ENCODE measurements at regions not wholly inside any gene's neighbourhood (a gene's known extent, or its start where the extent isn't known, plus 50 kb on each side); places are given as distances from the start of the nearest gene placed in this dataset.

DNA sequence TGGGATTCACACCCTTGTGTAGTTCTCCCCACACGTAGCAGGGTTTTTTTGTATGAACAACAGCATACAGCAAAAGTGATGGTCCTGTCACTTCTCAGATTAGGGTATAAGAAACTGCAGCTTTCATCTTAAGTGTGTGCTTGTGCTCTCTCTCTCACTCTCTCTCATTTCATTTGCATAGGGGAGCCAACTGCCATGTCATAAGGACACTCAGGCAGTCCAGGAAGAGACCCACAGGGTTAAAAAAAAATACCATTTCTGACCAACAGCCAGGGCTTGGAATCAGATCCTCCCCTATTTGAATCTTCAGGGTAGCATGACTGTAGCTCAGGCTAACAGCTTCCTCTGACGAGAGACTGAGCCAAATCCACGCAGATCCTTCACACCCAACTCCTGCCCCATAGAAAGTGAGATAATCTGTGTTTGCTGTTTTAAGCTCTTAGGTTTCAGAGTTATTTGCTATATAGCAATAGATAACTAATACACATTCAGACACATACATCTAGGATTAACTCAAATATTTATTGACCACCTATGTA, 331.2 kb downstream of the PAPSS1 start:
- no peak for DNase-seq (ENCODE audit: extremely low read depth, insufficient read length)
- Histone ChIP-seq H3K27me3 (replicated peaks; ENCODE audit: control insufficient read depth, insufficient read depth, low read length) (no peaks in the 10 kb centered on the region), H3K36me3 (ENCODE audit: control insufficient read depth, insufficient read depth, low read length) (no peaks in the 10 kb centered on the region), H3K4me3 (replicated peaks; ENCODE audit: low read depth, low read length) (no peak overlapping the region)
- TF ChIP-seq, protein P1, sequence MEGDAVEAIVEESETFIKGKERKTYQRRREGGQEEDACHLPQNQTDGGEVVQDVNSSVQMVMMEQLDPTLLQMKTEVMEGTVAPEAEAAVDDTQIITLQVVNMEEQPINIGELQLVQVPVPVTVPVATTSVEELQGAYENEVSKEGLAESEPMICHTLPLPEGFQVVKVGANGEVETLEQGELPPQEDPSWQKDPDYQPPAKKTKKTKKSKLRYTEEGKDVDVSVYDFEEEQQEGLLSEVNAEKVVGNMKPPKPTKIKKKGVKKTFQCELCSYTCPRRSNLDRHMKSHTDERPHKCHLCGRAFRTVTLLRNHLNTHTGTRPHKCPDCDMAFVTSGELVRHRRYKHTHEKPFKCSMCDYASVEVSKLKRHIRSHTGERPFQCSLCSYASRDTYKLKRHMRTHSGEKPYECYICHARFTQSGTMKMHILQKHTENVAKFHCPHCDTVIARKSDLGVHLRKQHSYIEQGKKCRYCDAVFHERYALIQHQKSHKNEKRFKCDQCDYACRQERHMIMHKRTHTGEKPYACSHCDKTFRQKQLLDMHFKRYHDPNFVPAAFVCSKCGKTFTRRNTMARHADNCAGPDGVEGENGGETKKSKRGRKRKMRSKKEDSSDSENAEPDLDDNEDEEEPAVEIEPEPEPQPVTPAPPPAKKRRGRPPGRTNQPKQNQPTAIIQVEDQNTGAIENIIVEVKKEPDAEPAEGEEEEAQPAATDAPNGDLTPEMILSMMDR (IDR thresholded peaks at IDR 0.05; ENCODE audit: insufficient read depth, low read length, poor library complexity, severe bottlenecking), result no peak

DNA sequence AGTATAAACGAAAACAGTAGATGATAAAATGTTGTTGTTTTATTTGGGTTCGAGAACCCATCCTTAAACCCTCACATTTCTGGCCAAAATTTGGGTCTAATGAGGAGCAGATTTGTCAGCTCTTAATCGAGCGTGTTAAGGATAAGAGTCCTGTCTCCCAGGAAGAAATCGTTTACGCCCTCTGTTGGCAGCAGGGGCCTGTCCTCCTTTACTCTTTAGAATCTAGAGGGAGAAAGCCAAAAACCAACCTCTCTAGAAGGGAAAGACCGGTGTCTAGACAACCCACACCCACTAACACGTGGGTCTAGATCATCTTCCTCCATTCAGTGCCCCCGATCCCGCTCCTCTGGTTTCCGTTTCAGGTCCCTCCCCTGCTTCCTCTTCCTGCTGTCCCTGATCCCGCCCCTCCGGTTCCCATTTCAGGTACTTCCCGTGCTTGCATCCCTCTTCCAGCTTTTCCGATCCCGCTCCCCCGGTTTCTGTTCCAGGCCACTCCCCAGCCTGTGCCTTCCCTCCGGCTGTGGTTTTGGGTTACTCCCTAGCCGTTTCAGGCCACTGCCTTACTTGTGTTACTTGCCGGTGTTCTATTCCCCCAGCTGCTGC, 339.1 kb downstream of the PAPSS1 start:
- TF ChIP-seq, protein P1 (IDR thresholded peaks at IDR 0.05; ENCODE audit: insufficient read depth, low read length, poor library complexity, severe bottlenecking), result no peak
- Histone ChIP-seq H3K27me3 (replicated peaks; ENCODE audit: control insufficient read depth, insufficient read depth, low read length) (no peaks in the 10 kb centered on the region), H3K4me3 (replicated peaks; ENCODE audit: low read depth, low read length) (no peak overlapping the region), H3K36me3 (ENCODE audit: control insufficient read depth, insufficient read depth, low read length) (no peaks in the 10 kb centered on the region)
- DNase-seq (ENCODE audit: extremely low read depth, insufficient read length), result no peak

DNA sequence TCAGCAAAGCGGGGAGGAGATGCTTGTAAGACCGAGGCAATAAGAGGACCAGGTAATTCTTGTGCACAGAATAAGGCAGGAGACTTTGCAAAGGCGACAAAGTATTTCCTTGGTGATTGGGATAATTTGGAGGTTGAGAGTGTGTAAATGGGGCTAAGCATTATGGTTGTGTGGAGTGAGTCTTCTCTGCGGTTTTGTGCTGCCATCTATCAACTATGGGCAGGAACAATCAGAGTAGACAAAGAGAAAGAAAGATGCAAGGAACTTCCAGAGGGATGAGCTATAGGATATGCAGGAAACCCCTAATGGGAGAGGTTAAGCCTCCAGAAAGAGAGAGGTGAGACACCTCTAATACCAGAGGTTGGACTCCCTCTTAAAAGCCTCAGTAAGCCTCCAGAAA, 339.8 kb downstream of the PAPSS1 start:
- Histone ChIP-seq H3K4me3 (replicated peaks; ENCODE audit: low read depth, low read length) (no peak overlapping the region), H3K36me3 (ENCODE audit: control insufficient read depth, insufficient read depth, low read length) (no peaks in the 10 kb centered on the region), H3K27me3 (replicated peaks; ENCODE audit: control insufficient read depth, insufficient read depth, low read length) (no peaks in the 10 kb centered on the region)
- TF ChIP-seq, protein P1 (IDR thresholded peaks at IDR 0.05; ENCODE audit: insufficient read depth, low read length, poor library complexity, severe bottlenecking), result no peak
- DNase-seq (ENCODE audit: extremely low read depth, insufficient read length), result no peak

DNA sequence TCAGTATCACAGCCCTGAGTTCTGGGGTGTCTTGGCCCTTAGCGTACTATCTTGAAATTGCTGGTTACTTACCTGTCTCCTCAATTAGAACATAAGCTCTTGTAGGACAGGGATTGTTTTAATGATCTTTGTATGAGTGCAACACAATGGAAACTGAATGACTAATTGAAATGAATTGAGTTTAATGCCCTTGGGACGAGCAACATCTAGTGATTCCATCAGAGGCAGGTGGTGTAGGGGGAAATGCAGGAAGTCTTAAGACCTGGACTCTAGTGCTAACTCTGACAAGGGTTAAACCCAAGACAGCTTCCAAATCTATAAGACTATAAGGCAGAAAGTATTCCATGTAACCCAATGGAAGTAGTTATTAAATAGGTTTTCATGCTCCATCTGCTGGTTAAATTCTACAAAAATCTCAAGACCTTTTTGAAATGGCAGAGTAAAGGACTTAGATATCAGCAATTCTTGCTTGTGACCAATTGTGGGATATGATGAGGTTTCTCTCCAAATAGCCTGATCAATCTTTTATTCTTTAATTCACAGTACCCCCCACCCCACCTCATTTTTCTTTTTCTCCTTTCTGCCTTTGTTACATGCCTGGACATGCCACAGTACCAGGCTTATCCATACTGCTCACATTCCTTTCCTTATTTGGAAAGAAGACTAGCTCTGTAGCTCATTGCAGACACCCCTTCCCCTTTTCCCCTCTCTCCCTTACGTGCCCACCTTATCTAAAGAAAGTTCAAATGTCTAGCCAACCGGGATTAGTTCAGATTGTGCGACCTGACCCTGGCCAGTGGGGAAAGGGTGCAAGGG, 340.8 kb downstream of the PAPSS1 start:
- Histone ChIP-seq H3K36me3 (ENCODE audit: control insufficient read depth, insufficient read depth, low read length) (no peaks in the 10 kb centered on the region), H3K4me3 (replicated peaks; ENCODE audit: low read depth, low read length) (no peak overlapping the region), H3K27me3 (replicated peaks; ENCODE audit: control insufficient read depth, insufficient read depth, low read length) (no peaks in the 10 kb centered on the region)
- TF ChIP-seq, protein P1 (IDR thresholded peaks at IDR 0.05; ENCODE audit: insufficient read depth, low read length, poor library complexity, severe bottlenecking), result no peak
- DNase-seq (ENCODE audit: extremely low read depth, insufficient read length), result no peak

DNA sequence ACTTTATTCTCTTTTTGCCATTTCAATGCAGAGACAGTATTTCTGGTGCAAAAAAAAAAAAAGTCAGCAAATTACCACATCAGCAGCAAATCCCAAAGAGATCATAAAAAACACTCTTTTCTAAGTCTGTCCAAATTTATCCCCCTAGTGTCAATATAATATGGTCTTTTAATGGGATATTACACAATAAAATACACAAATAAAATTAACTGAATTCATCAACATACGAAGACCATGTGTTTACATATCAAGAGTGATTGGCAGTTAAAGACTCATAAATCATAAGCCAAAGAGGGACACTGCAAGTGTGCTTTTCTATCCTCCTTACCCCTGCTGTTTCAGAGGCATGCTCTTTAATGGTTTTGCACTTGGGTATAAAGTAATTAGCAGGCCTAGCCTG, 340.2 kb upstream of the DKK2 start:
- no peak for DNase-seq (ENCODE audit: extremely low read depth, insufficient read length)
- no peaks in the 10 kb centered on the region for H3K36me3 ChIP-seq (ENCODE audit: control insufficient read depth, insufficient read depth, low read length)
- H3K4me3 ChIP-seq (replicated peaks; ENCODE audit: low read depth, low read length), result no peak overlapping the region
- H3K27me3 ChIP-seq (replicated peaks; ENCODE audit: control insufficient read depth, insufficient read depth, low read length), result no peaks in the 10 kb centered on the region
- TF ChIP-seq, protein P1 (IDR thresholded peaks at IDR 0.05; ENCODE audit: insufficient read depth, low read length, poor library complexity, severe bottlenecking), result no peak
